ENCODE measurements at regions not wholly inside any gene's neighbourhood (a gene's known extent, or its start where the extent isn't known, plus 50 kb on each side); places are given as distances from the start of the nearest gene placed in this dataset.

- H3K27ac ChIP-seq, result no peak overlapping the region
- TF ChIP-seq CTCF (conservative IDR thresholded peaks at IDR 0.05), result no peak
Measured at GRCh38 chr12:105466901-105467598, 136.6 kb downstream of the C12orf75 start.

GRCh38 chr12:105467710-105468366, 137.3 kb downstream of the C12orf75 start:
- H3K27ac ChIP-seq, result no peak overlapping the region
- TF ChIP-seq CTCF (conservative IDR thresholded peaks at IDR 0.05), result no peak

GRCh38 chr12:105468464-105468863, 138.0 kb downstream of the C12orf75 start:
- no peak for TF ChIP-seq CTCF (conservative IDR thresholded peaks at IDR 0.05)
- H3K27ac ChIP-seq, result no peak overlapping the region

GRCh38 chr12:105469211-105469610, 138.7 kb downstream of the C12orf75 start:
- no peak for TF ChIP-seq CTCF (conservative IDR thresholded peaks at IDR 0.05)
- no peak overlapping the region for H3K27ac ChIP-seq

GRCh38 chr12:105469701-105470100, 139.2 kb downstream of the C12orf75 start:
- TF ChIP-seq CTCF (conservative IDR thresholded peaks at IDR 0.05), result no peak
- no peak overlapping the region for H3K27ac ChIP-seq

GRCh38 chr12:105470102-105470501, 139.6 kb downstream of the C12orf75 start:
- H3K27ac ChIP-seq, result no peak overlapping the region
- no peak for TF ChIP-seq CTCF (conservative IDR thresholded peaks at IDR 0.05)

GRCh38 chr12:105470601-105471000, 140.1 kb downstream of the C12orf75 start:
- H3K27ac ChIP-seq, result no peak overlapping the region
- no peak for TF ChIP-seq CTCF (conservative IDR thresholded peaks at IDR 0.05)

Data from VCaP (cell line).